SKM-1 treated with dmso at 0.1 percent for 144 hours (cell line): ENCODE measurements at regions not wholly inside any gene's neighbourhood (a gene's known extent, or its start where the extent isn't known, plus 50 kb on each side); places are given as distances from the start of the nearest gene placed in this dataset.

Source experiments
- DNase-seq: peaks from one replicate; lab custom pipeline; 2025; ENCODE audit not compliant: unreplicated experiment; lab: John Stamatoyannopoulos, UW

- no peak for DNase-seq
Measured at GRCh38 chr15:25565470-25566264, 126.8 kb upstream of the UBE3A start.

- no peak for DNase-seq
Measured at GRCh38 chr15:25563596-25563995, 124.8 kb upstream of the UBE3A start.

GRCh38 chr15:25557926-25558325 is 119.1 kb upstream of the UBE3A start:
- no peak for DNase-seq

GRCh38 chr15:25556136-25556535 is 117.3 kb upstream of the UBE3A start:
- no peak for DNase-seq

GRCh38 chr15:25554640-25555039 is 115.8 kb upstream of the UBE3A start:
- no peak for DNase-seq

- DNase-seq, result no peak
Measured at GRCh38 chr15:25548600-25548999, 109.8 kb upstream of the UBE3A start.

GRCh38 chr15:25545889-25546288 is 107.1 kb upstream of the UBE3A start:
- no peak for DNase-seq

- DNase-seq, result no peak
Measured at GRCh38 chr15:25545017-25545416, 106.2 kb upstream of the UBE3A start.

- DNase-seq, result no peak
Measured at GRCh38 chr15:25544076-25544475, 105.3 kb upstream of the UBE3A start.

GRCh38 chr15:25543196-25543595 is 104.4 kb upstream of the UBE3A start:
- no peak for DNase-seq

GRCh38 chr15:25541228-25541627 is 102.4 kb upstream of the UBE3A start:
- no peak for DNase-seq

- DNase-seq, result no peak
Measured at GRCh38 chr15:25536801-25537611, 98.2 kb upstream of the UBE3A start.

- no peak for DNase-seq
Measured at GRCh38 chr15:25535866-25536265, 97.0 kb upstream of the UBE3A start.

- DNase-seq, result no peak
Measured at GRCh38 chr15:25534293-25534692, 95.5 kb upstream of the UBE3A start.

- no peak for DNase-seq
Measured at GRCh38 chr15:25532269-25533140, 93.7 kb upstream of the UBE3A start.

GRCh38 chr15:25529774-25530173 is 91.0 kb upstream of the UBE3A start:
- DNase-seq, result no peak

- no peak for DNase-seq
Measured at GRCh38 chr15:25527118-25527517, 88.3 kb upstream of the UBE3A start.

- no peak for DNase-seq
Measured at GRCh38 chr15:25525741-25526140, 86.9 kb upstream of the UBE3A start.

- no peak for DNase-seq
Measured at GRCh38 chr15:25515633-25516032, 76.8 kb upstream of the UBE3A start.

- DNase-seq, result no peak
Measured at GRCh38 chr15:25514522-25514921, 75.7 kb upstream of the UBE3A start.

- DNase-seq, result no peak
Measured at GRCh38 chr15:25512957-25513356, 74.1 kb upstream of the UBE3A start.
